CD8-positive, alpha-beta memory T cell (primary cell): ENCODE measurements at regions not wholly inside any gene's neighbourhood (a gene's known extent, or its start where the extent isn't known, plus 50 kb on each side); places are given as distances from the start of the nearest gene placed in this dataset.

ENCODE experiments used
- CTCF ChIA-PET: fragments of 350-600 bp; sonication (Branson Sonifier 250); formaldehyde crosslinking; loops from one replicate; lab custom pipeline; 2021; ENCODE audit warnings: antibody characterized with exemption; lab: Charles Lee
- POLR2A ChIA-PET: fragments of 350-600 bp; sonication (Branson Sonifier 250); formaldehyde crosslinking; loops from one replicate; lab custom pipeline; 2021; ENCODE audit warnings: antibody characterized with exemption; lab: Charles Lee
- DNase-seq, 5 donors: peaks; one replicate each; pipeline versions ENCODE4 v3.0.0 to v3.0.0-alpha.2; 2020 to 2022; ENCODE audit warnings: mixed read lengths in 1 of 5
- H3K27ac ChIP-seq: one replicate; pipeline ENCODE4 v1.7.0; 2013; ENCODE audit warnings: low read depth, mild to moderate bottlenecking, low read length, moderate library complexity
- H3K27me3 ChIP-seq: 2 replicates; pipeline ENCODE4 v1.7.0; 2013; ENCODE audit warnings: low read length, mild to moderate bottlenecking; ENCODE audit not compliant: insufficient read depth, poor library complexity, severe bottlenecking
- H3K36me3 ChIP-seq: 2 replicates; pipeline ENCODE4 v1.7.0; 2013; ENCODE audit warnings: mild to moderate bottlenecking, low read length, moderate library complexity; ENCODE audit not compliant: insufficient read depth
- H3K4me1 ChIP-seq: 2 replicates; pipeline ENCODE4 v1.7.0; 2013; ENCODE audit warnings: mild to moderate bottlenecking, low read length, moderate library complexity; ENCODE audit not compliant: insufficient read depth
- H3K4me3 ChIP-seq: 2 replicates; pipeline ENCODE4 v1.7.0; 2013; ENCODE audit warnings: mild to moderate bottlenecking, low read length
- H3K9me3 ChIP-seq: 2 replicates; pipeline ENCODE4 v1.7.0; 2013; ENCODE audit warnings: mild to moderate bottlenecking, low read length
- H3K27ac Mint-ChIP-seq, 8 donors: one replicate each; pipeline ENCODE4 v1.8.0; 2020 to 2021; ENCODE audit warnings: mixed read lengths in 8 of 8, mild to moderate bottlenecking in 6 of 8, inconsistent platforms in 3 of 8, moderate library complexity in 3 of 8
- H3K27me3 Mint-ChIP-seq, 2 donors: one replicate each; pipeline ENCODE4 v1.8.0; 2020 to 2021; ENCODE audit warnings: mixed read lengths in 2 of 2, mild to moderate bottlenecking in 1 of 2, moderate library complexity in 1 of 2
- H3K36me3 Mint-ChIP-seq, 3 donors: one replicate each; pipeline ENCODE4 v1.8.0; 2020 to 2021; ENCODE audit warnings: mixed read lengths in 3 of 3, inconsistent platforms in 1 of 3, mild to moderate bottlenecking in 1 of 3
- H3K4me1 Mint-ChIP-seq, 3 donors: one replicate each; pipeline ENCODE4 v1.8.0; 2020 to 2021; ENCODE audit warnings: mixed read lengths in 3 of 3, inconsistent platforms in 1 of 3, mild to moderate bottlenecking in 1 of 3
- H3K4me3 Mint-ChIP-seq, 7 donors: one replicate each; pipeline ENCODE4 v1.8.0; 2020 to 2021; ENCODE audit warnings: mixed read lengths in 7 of 7, mild to moderate bottlenecking in 6 of 7, moderate library complexity in 4 of 7, inconsistent platforms in 2 of 7
- H3K9me3 Mint-ChIP-seq, 5 donors: one replicate each; pipeline ENCODE4 v1.8.0; 2020 to 2022; ENCODE audit warnings: mixed read lengths in 5 of 5, mild to moderate bottlenecking in 3 of 5, moderate library complexity in 2 of 5, inconsistent platforms in 1 of 5

GRCh38 chr2:215504547-215504946 lies 68.7 kb upstream of the FN1 start:
- DNase-seq: no peak
- no peaks in the 10 kb centered on the region for H3K4me1 Mint-ChIP-seq
- no peak overlapping the region for H3K4me3 Mint-ChIP-seq
- ChIA-PET POLR2A (no interaction called here), CTCF (no interaction called here)
- H3K36me3 Mint-ChIP-seq: no peaks in the 10 kb centered on the region
- no peaks in the 10 kb centered on the region for H3K4me1 ChIP-seq
- H3K27ac Mint-ChIP-seq: no peak overlapping the region
- H3K27me3 Mint-ChIP-seq: peaks cover under 1 to 23% of the 10 kb centered on the region in 2 donors
- H3K9me3 Mint-ChIP-seq: peaks cover 0 to 2% (median 0%) of the 10 kb centered on the region in 5 donors
- H3K36me3 ChIP-seq: no peaks in the 10 kb centered on the region
- no peaks in the 10 kb centered on the region for H3K9me3 ChIP-seq
- no peaks in the 10 kb centered on the region for H3K27me3 ChIP-seq
- H3K4me3 ChIP-seq: no peak overlapping the region
- no peak overlapping the region for H3K27ac ChIP-seq

- no peak overlapping the region for H3K4me3 Mint-ChIP-seq
These were observed 67.5 kb upstream of the FN1 start for GRCh38 chr2:215503381-215503780.

GRCh38 chr2:215500466-215500865 lies 64.6 kb upstream of the FN1 start:
- no peak overlapping the region for H3K27ac ChIP-seq
- Mint-ChIP-seq H3K27ac (no peak overlapping the region), H3K36me3 (peaks cover 0 to 1% (median 0%) of the 10 kb centered on the region in 3 donors), H3K4me1 (no peaks in the 10 kb centered on the region), H3K9me3 (peaks cover 0 to 4% (median 2%) of the 10 kb centered on the region in 5 donors), H3K27me3 (peaks cover 2 to 30% of the 10 kb centered on the region in 2 donors), H3K4me3 (no peak overlapping the region)
- H3K4me1 ChIP-seq: no peaks in the 10 kb centered on the region
- ChIA-PET CTCF (no interaction called here), POLR2A (no interaction called here)
- no peak overlapping the region for H3K4me3 ChIP-seq
- H3K27me3 ChIP-seq: no peaks in the 10 kb centered on the region
- H3K9me3 ChIP-seq: no peaks in the 10 kb centered on the region
- no peak for DNase-seq
- H3K36me3 ChIP-seq: no peaks in the 10 kb centered on the region

More at GRCh38 chr2:215503381-215503780, 67.5 kb upstream of the FN1 start:
- H3K4me1 Mint-ChIP-seq: no peaks in the 10 kb centered on the region
- CTCF ChIA-PET: interaction anchor here (1.4 kb wide), 1 partner anchor 23 kb away, joined by 3 read pairs; no protein-coding TSS in a partner anchor
- no peaks in the 10 kb centered on the region for H3K4me1 ChIP-seq
- POLR2A ChIA-PET: no interaction called here
- H3K27ac ChIP-seq: no peak overlapping the region
- H3K36me3 Mint-ChIP-seq: no peaks in the 10 kb centered on the region
- H3K36me3 ChIP-seq: no peaks in the 10 kb centered on the region
- no peak for DNase-seq
- H3K27me3 ChIP-seq: no peaks in the 10 kb centered on the region
- no peak overlapping the region for H3K27ac Mint-ChIP-seq
- no peaks in the 10 kb centered on the region for H3K9me3 ChIP-seq
- H3K4me3 ChIP-seq: no peak overlapping the region
- peaks cover under 1 to 23% of the 10 kb centered on the region in 2 donors for H3K27me3 Mint-ChIP-seq
- H3K9me3 Mint-ChIP-seq: peaks cover 0 to 2% (median 0%) of the 10 kb centered on the region in 5 donors

- CTCF ChIA-PET: no interaction called here
These were observed 63.5 kb upstream of the FN1 start for GRCh38 chr2:215499331-215499730.

GRCh38 chr2:215498431-215498830 lies 62.6 kb upstream of the FN1 start:
- Mint-ChIP-seq H3K4me1 (no peaks in the 10 kb centered on the region), H3K4me3 (no peak overlapping the region), H3K36me3 (peaks cover 0 to 1% (median 0%) of the 10 kb centered on the region in 3 donors), H3K27me3 (peaks cover 2 to 27% of the 10 kb centered on the region in 2 donors), H3K27ac (no peak overlapping the region), H3K9me3 (peaks cover 0 to 4% (median 2%) of the 10 kb centered on the region in 5 donors)
- Histone ChIP-seq H3K36me3 (no peaks in the 10 kb centered on the region), H3K27me3 (no peaks in the 10 kb centered on the region), H3K4me1 (no peaks in the 10 kb centered on the region), H3K27ac (no peak overlapping the region), H3K9me3 (no peaks in the 10 kb centered on the region), H3K4me3 (no peak overlapping the region)
- CTCF ChIA-PET: no interaction called here
- DNase-seq: no peak
- POLR2A ChIA-PET: no interaction called here

More at GRCh38 chr2:215499331-215499730, 63.5 kb upstream of the FN1 start:
- H3K4me3 Mint-ChIP-seq: no peak overlapping the region
- DNase-seq: no peak
- no peak overlapping the region for H3K27ac Mint-ChIP-seq
- Histone ChIP-seq H3K9me3 (no peaks in the 10 kb centered on the region), H3K4me3 (no peak overlapping the region), H3K4me1 (no peaks in the 10 kb centered on the region), H3K27ac (no peak overlapping the region), H3K27me3 (no peaks in the 10 kb centered on the region), H3K36me3 (no peaks in the 10 kb centered on the region)
- H3K9me3 Mint-ChIP-seq: peaks cover 0 to 4% (median 2%) of the 10 kb centered on the region in 5 donors
- peaks cover 0 to 1% (median 0%) of the 10 kb centered on the region in 3 donors for H3K36me3 Mint-ChIP-seq
- no peaks in the 10 kb centered on the region for H3K4me1 Mint-ChIP-seq
- POLR2A ChIA-PET: no interaction called here
- H3K27me3 Mint-ChIP-seq: peaks cover 2 to 24% of the 10 kb centered on the region in 2 donors

GRCh38 chr2:215493376-215493775 lies 57.5 kb upstream of the FN1 start:
- ChIA-PET POLR2A (no interaction called here), CTCF (no interaction called here)
- H3K27ac ChIP-seq: no peak overlapping the region
- Mint-ChIP-seq H3K4me1 (no peaks in the 10 kb centered on the region), H3K36me3 (peaks cover 0 to 1% (median 0%) of the 10 kb centered on the region in 3 donors), H3K27me3 (peaks cover 1 to 25% of the 10 kb centered on the region in 2 donors), H3K9me3 (peaks cover 0 to 4% (median 0%) of the 10 kb centered on the region in 5 donors), H3K4me3 (no peak overlapping the region), H3K27ac (no peak overlapping the region)
- no peak for DNase-seq
- H3K4me3 ChIP-seq: no peak overlapping the region
- no peaks in the 10 kb centered on the region for H3K4me1 ChIP-seq
- H3K27me3 ChIP-seq: no peaks in the 10 kb centered on the region
- no peaks in the 10 kb centered on the region for H3K9me3 ChIP-seq
- H3K36me3 ChIP-seq: no peaks in the 10 kb centered on the region

GRCh38 chr2:215489288-215489848 lies 53.5 kb upstream of the FN1 start:
- Histone ChIP-seq H3K9me3 (no peaks in the 10 kb centered on the region), H3K36me3 (no peaks in the 10 kb centered on the region), H3K4me3 (no peak overlapping the region), H3K27me3 (no peaks in the 10 kb centered on the region), H3K4me1 (no peaks in the 10 kb centered on the region), H3K27ac (no peak overlapping the region)
- H3K36me3 Mint-ChIP-seq: no peaks in the 10 kb centered on the region
- H3K27ac Mint-ChIP-seq: no peak overlapping the region
- DNase-seq: no peak
- CTCF ChIA-PET: no interaction called here
- no peak overlapping the region for H3K4me3 Mint-ChIP-seq
- peaks cover 2 to 19% of the 10 kb centered on the region in 2 donors for H3K27me3 Mint-ChIP-seq
- no peaks in the 10 kb centered on the region for H3K4me1 Mint-ChIP-seq
- POLR2A ChIA-PET: no interaction called here
- H3K9me3 Mint-ChIP-seq: no peaks in the 10 kb centered on the region

GRCh38 chr2:215487002-215487372 lies 51.1 kb upstream of the FN1 start:
- no peak overlapping the region for H3K4me3 ChIP-seq
- CTCF ChIA-PET: no interaction called here
- no peaks in the 10 kb centered on the region for H3K27me3 ChIP-seq
- Mint-ChIP-seq H3K9me3 (no peaks in the 10 kb centered on the region), H3K27ac (no peak overlapping the region), H3K27me3 (peaks cover 2 to 10% of the 10 kb centered on the region in 2 donors), H3K4me3 (no peak overlapping the region), H3K36me3 (no peaks in the 10 kb centered on the region), H3K4me1 (no peaks in the 10 kb centered on the region)
- H3K4me1 ChIP-seq: no peaks in the 10 kb centered on the region
- H3K36me3 ChIP-seq: no peaks in the 10 kb centered on the region
- POLR2A ChIA-PET: no interaction called here
- no peaks in the 10 kb centered on the region for H3K9me3 ChIP-seq
- no peak for DNase-seq
- no peak overlapping the region for H3K27ac ChIP-seq
